ENCODE measurements at regions not wholly inside any gene's neighbourhood (a gene's known extent, or its start where the extent isn't known, plus 50 kb on each side); places are given as distances from the start of the nearest gene placed in this dataset.

DNA sequence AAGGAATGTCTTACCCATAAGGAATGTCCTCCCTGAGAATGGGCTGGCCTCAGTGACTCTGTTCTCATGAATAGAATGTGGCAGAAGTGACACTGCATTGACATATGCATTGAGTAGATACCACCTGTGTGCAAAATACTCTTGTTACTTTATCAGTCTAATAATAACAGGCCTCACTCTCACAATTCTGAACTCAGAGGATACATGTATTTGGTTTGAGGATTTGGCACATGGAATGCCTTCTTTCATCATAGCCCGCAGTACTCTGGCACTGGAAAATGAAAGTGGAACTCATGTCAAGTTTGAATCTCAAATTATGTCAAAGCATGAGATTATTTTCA, 52.9 kb upstream of the PLCB4 start:
- ATAC-seq (replicated peaks) (no peak), DNase-seq (no peak)
- Mint-ChIP-seq H3K36me3 (no peaks in the 10 kb centered on the region), H3K27ac (no peak overlapping the region), H3K27me3 (no peaks in the 10 kb centered on the region), H3K9me3 (no peaks in the 10 kb centered on the region), H3K4me1 (peaks cover 3 to 8% of the 10 kb centered on the region in 2 donors), H3K4me3 (no peak overlapping the region)

DNA sequence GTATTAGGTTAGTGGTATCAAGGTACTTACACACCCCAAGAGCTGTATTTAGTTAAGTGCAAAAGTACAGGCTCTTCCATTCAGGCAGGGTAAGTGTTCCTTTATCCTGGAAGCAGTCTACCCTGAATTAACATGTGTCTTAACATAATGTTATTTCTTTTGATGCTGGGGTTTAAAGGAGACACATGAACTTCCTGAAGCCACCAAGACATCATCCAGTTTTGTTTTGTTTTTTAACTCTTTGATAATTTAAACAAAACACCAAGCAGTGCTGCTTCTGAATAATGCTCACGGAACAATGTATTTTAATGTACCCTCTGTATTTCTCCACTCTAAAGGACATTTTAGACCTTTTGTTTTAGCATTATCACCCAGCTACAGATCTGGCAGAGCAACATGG, 50.5 kb upstream of the PLCB4 start:
- no peaks in the 10 kb centered on the region for H3K27me3 Mint-ChIP-seq

More for the DNA sequence above, 50.5 kb upstream of the PLCB4 start:
- Mint-ChIP-seq H3K9me3 (no peaks in the 10 kb centered on the region), H3K4me3 (no peak overlapping the region), H3K36me3 (no peaks in the 10 kb centered on the region), H3K27ac (no peak overlapping the region), H3K4me1 (peaks cover 3 to 8% of the 10 kb centered on the region in 2 donors)
- ATAC-seq (replicated peaks) (no peak), DNase-seq (no peak)

Data from stimulated activated naive B cell treated with anti-CD40 and anti-IgM and Interleukin-4, amounts not matched to agents 10 μg/mL and 1 μg/mL and 100 μg/mL, for 72 hours (primary cell).